Activated B cell treated with CpG ODN at 0.5 μM for 24 hours (primary cell): ENCODE measurements at regions not wholly inside any gene's neighbourhood (a gene's known extent, or its start where the extent isn't known, plus 50 kb on each side); places are given as distances from the start of the nearest gene placed in this dataset.

Experiments
- ATAC-seq: fragments of 200-7000 bp; cut with Tn5 transposase; one replicate; pipeline ENCODE4 v1.10.0; 2021; ENCODE audit warnings: low read depth, mild to moderate bottlenecking, moderate library complexity
- CTCF ChIA-PET: fragments of 350-600 bp; sonication (Branson Sonifier 250); formaldehyde crosslinking; loops from one replicate; lab custom pipeline; 2021; ENCODE audit warnings: antibody characterized with exemption; lab: Charles Lee
- POLR2A ChIA-PET: fragments of 350-600 bp; sonication (Branson Sonifier 250); formaldehyde crosslinking; loops from one replicate; lab custom pipeline; 2021; ENCODE audit warnings: antibody characterized with exemption; lab: Charles Lee
- DNase-seq: peaks from one replicate; pipeline ENCODE4 v3.0.0; 2022
- H3K27ac Mint-ChIP-seq: one replicate; pipeline ENCODE4 v1.8.0; 2020; ENCODE audit warnings: mixed read lengths
- H3K27me3 Mint-ChIP-seq: one replicate; pipeline ENCODE4 v1.8.0; 2021; ENCODE audit warnings: mixed read lengths
- H3K36me3 Mint-ChIP-seq: one replicate; pipeline ENCODE4 v1.8.0; 2021; ENCODE audit warnings: low read depth, mixed read lengths
- H3K4me1 Mint-ChIP-seq: one replicate; pipeline ENCODE4 v1.8.0; 2021; ENCODE audit warnings: mixed read lengths
- H3K4me3 Mint-ChIP-seq: one replicate; pipeline ENCODE4 v1.8.0; 2020; ENCODE audit warnings: mild to moderate bottlenecking, mixed read lengths
- H3K9me3 Mint-ChIP-seq: one replicate; pipeline ENCODE4 v1.8.0; 2020; ENCODE audit warnings: mixed read lengths
- CTCF ChIP-seq: fragments of 200-600 bp; IDR thresholded peaks from one replicate; pipeline ENCODE4 v1.8.0; 2022; ENCODE audit warnings: antibody characterized with exemption, mild to moderate bottlenecking
- intact Hi-C: fragments of 100-400 bp; cut with micrococcal nuclease; formaldehyde crosslinking; loops from one replicate; pipeline ENCODE4 v1.15.1; 2024

DNA sequence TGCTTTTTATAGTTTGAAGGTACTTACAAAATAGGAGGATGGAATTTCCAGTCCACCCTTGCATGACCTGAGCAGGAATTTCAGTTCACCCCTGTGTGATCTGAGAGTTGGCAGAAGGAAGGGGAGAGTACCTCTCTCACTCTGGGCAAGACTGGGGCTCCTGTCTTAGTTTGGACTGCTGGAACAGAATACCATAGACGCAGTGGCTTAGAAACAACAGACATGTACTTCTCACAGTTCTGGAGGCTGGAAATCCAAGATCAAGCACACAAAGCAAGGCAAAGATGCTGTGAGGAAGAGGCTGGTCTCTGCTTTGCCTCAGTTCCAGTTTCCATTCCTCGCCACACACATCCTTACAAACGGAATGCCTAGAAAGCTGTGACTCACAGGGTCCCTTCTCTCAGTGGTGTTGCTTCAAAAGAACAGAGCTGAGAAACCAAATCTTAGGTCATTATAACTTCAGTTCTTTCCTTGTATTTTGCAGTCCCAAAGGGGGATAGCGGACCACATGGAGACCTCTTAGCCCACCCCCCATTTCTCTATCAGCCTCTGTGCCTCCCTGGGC is 108.8 kb upstream of the HAAO start:
- CTCF ChIA-PET = no interaction called here
- H3K27ac Mint-ChIP-seq = no peak overlapping the region
- TF ChIP-seq CTCF = no peak
- H3K9me3 Mint-ChIP-seq = no peaks in the 10 kb centered on the region
- H3K4me1 Mint-ChIP-seq = no peaks in the 10 kb centered on the region
- intact Hi-C loops = no loop called here
- no peak for DNase-seq
- POLR2A ChIA-PET = no interaction called here
- H3K4me3 Mint-ChIP-seq = no peak overlapping the region
- peaks cover 9% of the 10 kb centered on the region for H3K27me3 Mint-ChIP-seq
- no peak for ATAC-seq
- H3K36me3 Mint-ChIP-seq = no peaks in the 10 kb centered on the region

DNA sequence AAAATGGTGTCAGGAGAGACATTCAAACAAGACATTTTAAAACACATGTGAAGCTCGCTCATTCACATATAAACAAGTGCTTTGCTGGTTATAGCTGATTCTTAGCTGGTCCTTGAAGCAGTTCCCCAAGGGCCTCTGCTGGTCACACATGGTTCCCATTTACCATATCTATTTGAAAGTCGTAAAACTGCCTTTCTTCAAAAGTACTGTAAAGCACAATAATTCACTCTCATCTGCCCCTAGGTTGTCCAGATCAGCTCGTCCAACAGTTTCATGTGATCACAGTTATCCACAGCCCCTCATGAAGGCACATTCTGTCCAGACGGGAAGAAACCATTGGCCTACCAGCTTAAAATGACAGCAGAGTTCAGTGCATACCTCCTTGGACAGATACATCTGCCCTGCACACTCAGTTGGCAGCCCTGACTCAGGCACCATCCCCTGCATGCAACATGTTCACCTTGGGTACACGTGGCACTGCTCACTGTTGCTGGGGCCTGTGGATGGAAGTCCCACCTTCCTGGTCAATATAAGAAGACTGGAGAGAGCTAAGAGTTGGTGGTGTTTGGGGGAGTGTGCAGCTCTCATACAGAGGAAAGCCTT is 108.0 kb upstream of the HAAO start:
- POLR2A ChIA-PET = interaction anchor here (0.6 kb wide), 1 partner anchor 268 kb away, joined by 4 read pairs; no protein-coding TSS in a partner anchor
- no peak for TF ChIP-seq CTCF
- peaks cover 3% of the 10 kb centered on the region for H3K27me3 Mint-ChIP-seq
- H3K4me1 Mint-ChIP-seq = no peaks in the 10 kb centered on the region
- no peak overlapping the region for H3K4me3 Mint-ChIP-seq
- H3K9me3 Mint-ChIP-seq = no peaks in the 10 kb centered on the region
- H3K36me3 Mint-ChIP-seq = no peaks in the 10 kb centered on the region
- CTCF ChIA-PET = no interaction called here
- intact Hi-C loops = no loop called here
- no peak overlapping the region for H3K27ac Mint-ChIP-seq
- no peak for DNase-seq
- ATAC-seq = no peak

DNA sequence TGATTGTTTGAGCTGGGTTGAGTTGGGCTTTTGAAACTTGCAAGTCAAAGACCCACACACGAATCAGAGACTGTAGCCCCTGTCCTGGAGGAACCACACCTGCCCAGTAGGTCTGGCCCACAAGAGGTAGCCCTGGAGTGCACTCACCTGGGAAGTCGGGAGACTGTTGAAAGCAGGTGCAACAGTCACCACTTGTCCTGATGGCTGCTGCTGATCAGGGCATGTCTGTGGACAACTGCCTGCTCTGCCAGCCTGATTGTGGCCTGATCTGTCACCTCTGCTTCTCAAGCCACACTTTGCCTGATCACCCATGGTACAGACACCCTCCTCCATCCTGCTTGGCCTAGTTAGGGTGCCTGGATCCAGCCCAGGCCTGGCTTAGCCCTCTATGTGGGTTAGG is 105.0 kb upstream of the HAAO start:
- Mint-ChIP-seq H3K27ac (no peak overlapping the region), H3K9me3 (no peaks in the 10 kb centered on the region), H3K27me3 (no peaks in the 10 kb centered on the region), H3K4me3 (no peak overlapping the region), H3K4me1 (no peaks in the 10 kb centered on the region), H3K36me3 (no peaks in the 10 kb centered on the region)
- ATAC-seq (no peak), DNase-seq (no peak)
- CTCF ChIA-PET = no interaction called here
- TF ChIP-seq CTCF = no peak
- intact Hi-C loops = no loop called here
- POLR2A ChIA-PET = no interaction called here

- peaks cover 4% of the 10 kb centered on the region for H3K27me3 Mint-ChIP-seq
- H3K9me3 Mint-ChIP-seq = no peaks in the 10 kb centered on the region
- ATAC-seq = no peak
- ChIA-PET CTCF (no interaction called here), POLR2A (no interaction called here)
- no peak overlapping the region for H3K27ac Mint-ChIP-seq
- DNase-seq = no peak
- no peaks in the 10 kb centered on the region for H3K36me3 Mint-ChIP-seq
- no peak overlapping the region for H3K4me3 Mint-ChIP-seq
- intact Hi-C loops = no loop called here
- H3K4me1 Mint-ChIP-seq = no peaks in the 10 kb centered on the region
- no peak for TF ChIP-seq CTCF
Observed at GRCh38 chr2:42895791-42896135, 103.4 kb upstream of the HAAO start.

GRCh38 chr2:42895134-42895790 is 102.9 kb upstream of the HAAO start:
- ChIA-PET CTCF (no interaction called here), POLR2A (no interaction called here)
- Mint-ChIP-seq H3K27me3 (peaks cover 4% of the 10 kb centered on the region), H3K36me3 (no peaks in the 10 kb centered on the region), H3K9me3 (no peaks in the 10 kb centered on the region), H3K27ac (no peak overlapping the region), H3K4me3 (no peak overlapping the region), H3K4me1 (no peaks in the 10 kb centered on the region)
- DNase-seq (no peak), ATAC-seq (no peak)
- TF ChIP-seq CTCF = no peak
- intact Hi-C loops = no loop called here
